HG02852 (cell line): ENCODE measurements at regions not wholly inside any gene's neighbourhood (a gene's known extent, or its start where the extent isn't known, plus 50 kb on each side); places are given as distances from the start of the nearest gene placed in this dataset.

ENCODE experiments used
- ATAC-seq: cut with Tn5 transposase; IDR thresholded peaks from one replicate; pipeline ENCODE4 v1.9.1; 2021; ENCODE audit warnings: mild to moderate bottlenecking, moderate library complexity; ENCODE audit not compliant: unreplicated experiment

DNA sequence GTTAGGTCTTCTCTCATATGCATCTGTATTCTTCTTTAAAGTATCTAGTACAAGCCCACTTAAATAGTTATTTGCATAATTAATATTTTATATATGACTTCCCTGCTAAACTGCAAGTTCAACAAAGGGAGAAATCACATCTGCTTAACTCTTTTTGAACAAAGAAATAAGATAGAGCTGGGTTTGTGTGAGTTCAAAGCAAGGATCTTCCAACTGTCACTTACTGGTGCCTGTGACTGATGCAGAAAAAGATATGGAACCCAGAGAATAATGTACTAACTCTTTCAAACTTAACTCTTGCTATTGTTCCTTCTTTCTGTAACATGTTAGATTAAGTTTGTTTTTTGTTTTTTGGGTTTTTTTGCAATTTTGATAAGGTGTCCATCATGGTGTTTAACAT is 71.3 kb upstream of the SP4 start:
- ATAC-seq: no peak

DNA sequence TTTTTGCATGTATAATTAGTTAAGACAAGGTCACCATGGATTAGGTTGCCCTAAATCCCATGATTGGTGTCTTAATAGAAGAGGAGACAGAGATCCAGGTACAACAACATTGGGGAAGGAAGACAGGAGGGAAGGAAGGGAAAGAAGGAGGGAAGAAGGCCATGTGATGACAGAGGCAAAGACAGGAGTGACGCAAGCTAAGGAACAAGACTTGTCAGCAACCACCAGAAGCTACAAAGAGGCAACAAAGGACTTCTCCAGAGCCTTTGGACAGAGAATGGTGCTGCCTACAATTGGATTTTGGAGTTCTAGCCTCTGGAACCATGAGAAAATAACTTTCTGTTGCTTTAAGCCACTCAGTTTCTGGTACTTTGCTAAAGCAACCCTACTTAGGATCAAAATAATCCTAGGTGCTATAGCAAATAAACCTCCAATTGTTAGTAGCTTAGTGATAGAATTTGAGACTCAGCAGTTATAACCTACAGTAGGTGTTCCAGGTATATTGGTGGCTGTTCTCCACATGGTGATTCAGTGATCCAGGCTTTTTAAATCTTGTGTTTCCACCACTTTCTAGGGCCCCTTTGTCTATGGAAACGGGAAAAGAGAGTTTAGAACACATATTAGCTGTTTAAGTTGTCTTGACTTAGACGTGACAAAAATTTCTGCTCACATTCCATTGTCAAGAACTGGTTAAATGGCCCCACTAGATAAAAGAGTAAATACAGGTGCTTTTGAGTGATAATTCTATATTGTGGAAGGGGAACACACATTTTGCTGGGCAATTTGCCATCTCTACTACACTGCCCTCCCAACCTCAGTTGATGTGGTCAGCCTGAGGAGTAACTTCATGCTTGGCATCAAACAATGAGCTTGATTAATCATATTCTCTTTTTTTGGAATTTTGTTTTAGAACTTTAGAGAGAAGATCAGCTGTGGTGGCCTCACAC is 70.5 kb upstream of the SP4 start:
- ATAC-seq: no peak

DNA sequence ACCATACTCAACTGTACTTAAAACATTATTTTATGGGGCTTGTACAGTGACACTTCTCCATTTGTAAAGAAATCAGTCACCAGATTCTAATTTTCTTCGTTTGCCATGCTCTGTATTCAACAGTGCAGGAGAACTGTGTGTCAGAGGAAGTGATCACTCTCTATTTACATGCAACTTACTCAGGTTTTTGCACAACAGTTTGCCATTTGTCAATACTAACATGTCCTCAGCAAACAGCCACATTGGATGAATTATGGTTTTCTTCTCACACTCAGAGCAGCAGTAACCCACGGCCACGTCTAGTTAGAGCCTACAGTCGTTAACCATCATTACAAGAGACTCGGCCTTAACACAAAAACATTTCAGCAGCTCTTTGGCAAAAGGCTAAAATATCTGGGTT is 69.2 kb upstream of the SP4 start:
- ATAC-seq: no peak

DNA sequence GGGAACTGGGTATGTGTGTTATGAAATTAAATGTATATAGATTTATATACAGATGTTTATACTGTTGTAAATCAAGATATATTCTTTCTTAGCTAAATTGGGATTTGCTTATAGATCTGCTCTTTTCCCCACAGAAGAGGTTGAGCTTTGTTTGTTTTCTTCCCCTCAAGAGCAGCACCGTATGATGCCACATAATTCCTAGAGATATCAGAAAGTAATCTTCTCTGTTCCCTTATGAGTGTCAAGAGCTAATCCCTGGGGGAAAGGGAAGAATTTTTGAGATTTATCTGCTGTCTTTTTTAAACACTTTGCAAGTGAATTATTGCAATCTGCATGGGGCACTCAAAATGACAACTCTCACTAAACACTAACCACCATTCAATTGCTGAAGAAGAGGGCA is 68.7 kb upstream of the SP4 start:
- no peak for ATAC-seq

DNA sequence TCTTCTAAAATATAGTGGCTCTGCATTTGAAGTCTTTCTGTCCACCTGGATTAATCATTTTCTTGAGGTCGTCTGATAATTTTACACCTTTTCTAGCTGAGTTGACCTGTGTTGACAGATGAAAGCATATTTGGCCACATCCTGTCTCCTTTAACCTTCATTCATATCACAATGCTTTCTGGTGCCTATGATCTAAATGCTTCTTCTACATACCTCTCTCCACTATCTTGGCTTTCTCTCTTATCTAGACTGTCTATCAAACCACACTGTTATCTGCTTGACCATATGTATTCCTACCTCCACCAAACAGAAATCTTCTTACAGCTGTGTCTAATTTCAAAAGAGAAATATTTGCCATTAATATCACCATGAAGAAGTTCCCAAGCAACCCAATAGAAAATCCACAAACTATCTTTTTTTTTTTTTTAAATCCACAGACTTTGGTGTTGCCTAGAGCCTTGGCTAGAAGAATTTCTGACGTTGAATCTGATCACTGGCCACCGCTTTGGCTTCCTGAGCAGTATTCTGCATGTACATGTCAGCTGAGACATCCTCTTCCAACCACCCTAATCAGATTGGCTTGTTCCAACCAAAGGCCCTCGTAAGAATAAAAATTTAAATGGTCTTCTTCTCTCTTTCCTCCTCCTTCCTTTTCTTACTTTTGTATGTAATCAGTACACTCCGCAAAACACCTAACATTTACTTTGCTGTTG is 66.3 kb upstream of the SP4 start:
- ATAC-seq: no peak

DNA sequence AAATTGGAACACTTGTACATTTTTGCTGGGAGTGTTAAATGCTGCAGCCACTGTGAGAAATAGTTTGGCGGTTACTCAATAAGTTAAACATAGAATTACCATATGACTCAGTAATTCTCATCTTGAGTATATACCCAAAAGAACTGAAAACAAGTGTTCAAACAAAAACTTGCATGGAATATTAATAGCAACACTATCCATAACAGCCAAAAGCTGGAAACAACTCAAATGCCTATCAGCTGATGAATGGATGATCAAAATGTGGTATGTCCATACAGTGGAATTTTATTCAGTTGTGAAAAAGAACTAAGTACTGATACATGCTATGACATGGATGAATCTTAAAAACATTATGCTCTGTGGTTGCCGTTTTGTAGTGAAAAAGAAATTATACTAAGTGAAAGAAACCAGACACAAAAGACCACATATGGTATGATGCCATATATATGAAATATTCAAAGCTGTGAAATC is 63.0 kb upstream of the SP4 start:
- ATAC-seq: peak; percentile 86

DNA sequence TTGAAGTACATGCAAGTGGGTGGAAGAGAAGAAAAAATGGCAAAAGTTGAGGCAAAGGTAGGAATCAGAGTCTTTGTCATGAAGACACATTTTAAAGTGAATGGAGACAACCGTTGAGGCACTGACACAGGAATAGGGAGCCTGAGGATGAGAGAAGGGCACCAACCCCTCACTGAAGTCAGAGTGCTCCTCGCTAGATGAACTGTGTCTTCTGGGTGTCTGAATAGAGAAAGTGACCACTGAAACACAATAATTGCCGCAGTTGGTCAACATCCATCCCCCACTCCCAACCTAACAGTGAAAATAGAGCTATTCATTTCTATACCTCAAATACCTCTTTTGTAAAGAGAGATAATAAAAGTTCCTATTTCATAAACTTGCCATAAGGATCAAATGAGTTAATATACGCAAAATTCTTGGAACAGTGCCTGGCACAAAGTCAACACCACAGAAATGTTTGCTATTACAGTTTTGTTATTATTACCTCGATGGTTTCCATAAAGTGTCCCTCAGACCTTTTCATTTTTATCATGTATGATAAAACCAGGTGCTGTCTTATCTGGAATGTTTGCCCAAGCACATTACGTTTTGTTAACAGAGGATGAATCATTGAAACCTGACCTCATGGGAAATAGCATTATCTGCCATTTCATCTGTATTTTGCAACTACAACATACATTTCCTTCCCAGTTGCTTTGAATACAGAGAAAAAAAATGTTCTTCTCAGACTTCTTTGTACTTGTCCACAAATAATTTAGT is 61.8 kb upstream of the SP4 start:
- ATAC-seq: no peak

DNA sequence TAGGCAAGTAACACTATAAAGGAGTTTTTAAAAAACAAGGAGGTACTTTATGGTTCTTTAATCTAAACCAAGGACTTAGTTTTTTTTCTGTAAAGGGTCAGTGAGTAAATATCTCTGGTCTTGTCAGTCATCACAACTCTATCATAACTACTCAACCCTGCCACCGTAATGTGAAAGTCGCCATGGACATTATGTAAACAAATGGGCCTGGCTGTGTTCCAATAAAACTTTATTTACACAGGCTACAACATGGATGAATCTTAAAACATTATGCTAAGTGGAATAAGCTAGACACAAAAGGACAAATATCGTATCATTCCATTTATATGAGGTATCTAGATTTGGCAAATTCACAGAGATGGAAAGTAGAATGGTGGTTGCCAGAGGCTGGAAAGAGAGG is 60.8 kb upstream of the SP4 start:
- ATAC-seq: no peak

DNA sequence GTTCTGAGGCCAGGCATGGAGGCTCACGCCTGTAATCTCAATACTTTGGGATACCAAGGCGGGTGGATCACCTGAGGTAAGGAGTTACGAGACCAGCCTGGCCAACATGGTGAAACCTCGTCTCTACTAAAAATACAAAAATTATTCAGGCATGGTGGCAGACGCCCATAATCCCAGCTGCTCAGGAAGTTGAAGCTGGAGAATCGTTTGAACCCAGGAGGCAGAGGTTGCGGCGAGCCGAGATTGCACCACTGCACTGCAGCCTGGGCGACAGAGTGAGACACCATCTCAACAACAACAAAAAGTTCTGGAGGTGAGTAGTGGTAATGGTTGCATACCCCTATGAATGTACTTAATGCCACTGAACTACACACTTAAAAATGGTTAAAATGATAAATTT is 60.3 kb upstream of the SP4 start:
- ATAC-seq: no peak

DNA sequence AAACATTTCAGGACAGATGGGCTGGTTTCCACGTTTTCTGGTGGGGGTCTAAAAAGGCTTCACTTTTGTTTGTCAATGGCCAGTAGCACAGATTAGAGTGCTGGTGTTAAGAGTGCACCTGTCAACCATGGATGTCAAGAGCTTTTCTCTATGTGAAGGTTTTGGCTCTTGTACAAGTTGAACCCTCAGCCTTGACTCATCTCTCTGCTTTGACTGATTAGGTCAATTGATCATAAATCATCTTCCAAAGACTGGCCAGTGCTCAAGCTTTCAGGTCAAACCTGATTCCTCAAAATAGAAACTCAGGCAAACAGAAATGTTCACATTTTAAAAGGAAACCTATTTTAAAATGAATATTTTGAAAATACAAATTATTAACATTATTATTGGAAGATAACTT is 59.6 kb upstream of the SP4 start:
- no peak for ATAC-seq

DNA sequence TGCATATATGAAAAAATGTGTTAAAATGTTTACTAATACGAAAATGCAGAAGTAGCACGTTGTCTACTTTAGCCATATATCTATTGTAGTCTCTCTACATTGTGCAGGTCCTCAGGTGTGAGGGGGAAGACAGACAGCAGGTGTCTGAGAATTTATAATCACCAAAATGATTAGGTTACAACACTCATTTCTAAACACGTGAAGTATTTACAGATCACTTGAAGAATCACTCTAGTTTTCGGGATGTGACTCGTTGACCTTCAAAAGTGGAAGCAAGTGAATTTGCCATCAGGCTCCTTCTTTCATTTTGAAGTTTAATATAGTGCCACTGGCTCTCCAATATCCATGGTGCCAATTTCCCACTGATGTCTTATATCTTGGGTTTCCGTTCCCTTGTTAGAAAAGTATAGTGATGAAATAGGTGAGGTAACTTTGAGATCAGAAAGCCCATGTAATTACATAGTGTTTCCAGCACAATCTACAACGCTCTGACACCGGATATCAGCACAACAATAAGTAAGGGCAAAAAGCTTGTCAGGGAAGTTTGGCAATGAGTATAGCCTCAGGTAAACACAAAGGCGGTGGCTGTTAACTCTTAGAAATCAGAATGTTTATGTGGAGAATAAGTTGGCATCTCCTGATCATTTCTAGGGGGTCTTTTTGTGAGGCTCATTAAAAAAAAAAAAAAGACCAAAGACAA is 57.5 kb upstream of the SP4 start:
- no peak for ATAC-seq

DNA sequence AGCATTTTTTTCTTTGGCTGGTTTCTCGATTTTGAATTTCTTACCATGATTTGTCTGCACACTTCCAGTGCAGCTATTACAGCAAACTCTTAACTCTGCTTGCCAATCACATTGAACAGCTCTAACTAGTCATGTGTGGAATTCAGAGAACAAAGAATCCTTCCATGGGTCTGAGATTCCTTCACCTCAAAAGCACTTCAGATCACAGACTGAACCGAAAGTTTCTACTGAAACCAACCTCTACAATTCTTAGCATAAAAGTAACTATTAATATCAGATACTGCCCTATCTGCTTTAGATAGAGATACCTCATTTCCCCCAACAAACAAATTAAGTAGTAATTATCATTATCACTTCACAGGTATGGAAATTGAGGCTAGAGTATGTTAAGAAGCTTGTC is 56.5 kb upstream of the SP4 start:
- peak; percentile 87 for ATAC-seq

DNA sequence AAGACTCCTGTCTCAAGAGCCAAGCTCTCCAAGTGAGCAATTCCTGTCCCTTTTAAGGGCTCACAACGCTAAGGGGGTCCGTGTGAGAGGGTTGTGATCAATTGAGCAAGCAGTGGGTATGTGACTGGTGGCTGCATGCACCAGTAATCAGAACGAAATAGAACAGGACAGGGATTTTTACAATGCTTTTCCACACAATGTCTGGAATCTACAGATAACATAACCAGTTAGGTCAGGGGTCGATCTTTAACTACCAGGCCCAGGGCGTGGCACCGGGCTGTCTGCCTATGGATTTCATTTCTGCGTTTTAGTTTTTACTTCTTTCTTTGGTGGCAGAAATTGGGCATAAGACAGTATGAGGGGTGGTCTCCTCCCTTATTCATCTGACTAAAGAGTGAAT is 54.9 kb upstream of the SP4 start:
- ATAC-seq: no peak

DNA sequence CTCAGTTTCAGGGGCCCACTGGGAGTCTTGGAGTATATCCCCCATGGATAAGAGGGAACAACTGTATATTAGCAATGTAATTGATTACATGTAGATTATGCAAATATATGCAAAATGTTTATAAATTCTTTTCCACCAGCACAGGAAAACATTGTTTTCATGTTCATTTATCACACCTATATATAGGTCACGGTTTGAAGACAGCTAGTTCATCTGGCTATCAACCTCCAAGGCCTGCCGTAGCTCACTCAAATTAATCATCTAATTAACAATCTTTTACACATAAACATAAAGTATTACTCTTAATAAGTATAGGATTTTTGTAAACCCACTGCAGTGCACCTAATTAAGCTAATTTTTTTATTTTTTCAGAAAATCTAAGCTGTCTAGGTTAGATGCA is 53.7 kb upstream of the SP4 start:
- ATAC-seq: no peak

DNA sequence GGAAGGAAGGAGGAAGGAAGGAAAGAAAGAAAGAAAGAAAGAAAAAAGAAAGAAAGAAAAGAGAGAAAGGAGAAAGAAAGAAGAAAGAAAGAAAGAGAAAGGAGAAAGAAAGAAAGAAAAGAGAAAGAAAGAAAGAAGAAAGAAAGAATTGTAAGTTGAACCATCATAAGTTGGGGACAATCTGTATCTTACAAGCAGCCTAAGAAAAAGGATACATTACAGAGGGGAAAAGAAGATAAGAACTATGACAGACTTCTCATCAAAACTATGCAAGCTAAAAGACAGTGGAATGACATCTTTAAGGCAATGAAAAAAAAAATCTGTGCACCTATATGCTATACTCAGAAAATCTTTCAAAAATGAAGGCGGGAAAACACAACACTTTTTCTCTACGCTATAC is 50.3 kb upstream of the SP4 start:
- ATAC-seq: no peak
